Activated CD4-positive, alpha-beta T cell treated with anti-CD3 and anti-CD28 coated beads, Interleukin-2, amount 10 ng/mL, durations not matched to agents 24 days and 14 days (primary cell): ENCODE measurements at regions not wholly inside any gene's neighbourhood (a gene's known extent, or its start where the extent isn't known, plus 50 kb on each side); places are given as distances from the start of the nearest gene placed in this dataset.

ENCODE experiments used
- DNase-seq: peaks from one replicate; pipeline ENCODE4 v3.0.0; 2022
- H3K27ac Mint-ChIP-seq: one replicate; pipeline ENCODE4 v1.8.0; 2022; ENCODE audit warnings: mild to moderate bottlenecking, mixed read lengths
- H3K27me3 Mint-ChIP-seq: one replicate; pipeline ENCODE4 v1.8.0; 2022; ENCODE audit warnings: mixed read lengths
- H3K36me3 Mint-ChIP-seq: one replicate; pipeline ENCODE4 v1.8.0; 2022; ENCODE audit warnings: low read depth, mild to moderate bottlenecking, mixed read lengths
- H3K4me1 Mint-ChIP-seq: one replicate; pipeline ENCODE4 v1.8.0; 2021; ENCODE audit warnings: mixed read lengths
- H3K4me3 Mint-ChIP-seq: one replicate; pipeline ENCODE4 v1.8.0; 2022; ENCODE audit warnings: mild to moderate bottlenecking, moderate library complexity, mixed read lengths
- H3K9me3 Mint-ChIP-seq: one replicate; pipeline ENCODE4 v1.8.0; 2021; ENCODE audit warnings: mixed read lengths
- intact Hi-C: fragments of 100-400 bp; cut with micrococcal nuclease; formaldehyde crosslinking; loops from one replicate; pipeline ENCODE4 v1.15.1; 2023

DNA sequence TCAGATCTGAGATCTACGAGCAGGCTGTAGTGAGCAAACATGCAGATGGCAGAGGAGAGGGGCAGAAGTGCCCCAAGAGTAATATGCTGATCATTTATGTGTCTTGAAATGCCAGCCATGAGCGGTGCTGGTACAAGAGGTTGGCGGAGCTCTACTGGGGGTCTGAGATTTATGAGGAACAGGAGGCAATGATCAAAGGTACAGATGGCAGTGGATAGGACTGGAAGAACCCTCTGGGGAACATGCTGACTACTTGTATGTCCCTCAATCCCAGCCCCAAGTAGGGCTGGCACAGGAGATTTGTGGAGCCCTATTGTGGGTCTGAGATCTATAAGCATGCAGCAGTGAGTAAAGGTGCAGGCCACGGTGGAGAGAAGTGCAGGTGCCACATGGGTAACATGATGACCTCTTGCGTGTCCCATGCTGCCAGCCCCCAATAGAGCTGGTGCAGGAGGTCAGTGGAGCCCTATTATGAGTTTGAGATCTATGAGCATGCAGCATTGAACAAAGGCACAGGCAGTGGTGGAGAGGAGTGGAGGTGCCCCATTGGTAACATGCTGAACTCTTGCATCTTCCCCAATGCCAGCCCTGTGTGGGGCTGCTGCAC, 97.2 kb upstream of the ZNF678 start:
- H3K9me3 Mint-ChIP-seq, result no peaks in the 10 kb centered on the region
- no peak overlapping the region for H3K4me3 Mint-ChIP-seq
- H3K27ac Mint-ChIP-seq, result no peak overlapping the region
- no peaks in the 10 kb centered on the region for H3K36me3 Mint-ChIP-seq
- DNase-seq, result no peak
- intact Hi-C loops, result no loop called here
- H3K27me3 Mint-ChIP-seq, result no peaks in the 10 kb centered on the region
- no peaks in the 10 kb centered on the region for H3K4me1 Mint-ChIP-seq

DNA sequence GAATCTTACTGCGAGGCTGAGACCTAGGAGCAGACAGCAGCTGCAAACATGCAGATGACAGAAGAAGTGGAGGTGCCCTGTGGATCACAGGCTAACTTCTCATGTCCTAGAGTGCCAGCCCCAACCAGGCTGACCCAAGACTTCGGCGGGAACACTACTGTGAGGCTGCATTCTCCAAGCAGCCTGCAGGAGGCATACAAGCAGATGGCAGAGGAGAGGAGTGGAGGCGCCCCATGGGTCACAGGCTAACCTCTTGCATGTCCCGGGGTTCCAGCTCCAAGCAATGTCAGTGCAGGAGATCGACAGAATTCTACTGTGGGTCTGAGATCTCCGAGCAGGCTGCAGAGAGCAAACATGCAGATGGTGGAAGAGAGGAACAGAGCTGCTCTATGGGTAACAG, 98.1 kb upstream of the ZNF678 start:
- Mint-ChIP-seq H3K27ac (no peak overlapping the region), H3K27me3 (no peaks in the 10 kb centered on the region), H3K9me3 (no peaks in the 10 kb centered on the region), H3K4me1 (no peaks in the 10 kb centered on the region), H3K36me3 (no peaks in the 10 kb centered on the region), H3K4me3 (no peak overlapping the region)
- intact Hi-C loops, result no loop called here
- DNase-seq, result no peak

DNA sequence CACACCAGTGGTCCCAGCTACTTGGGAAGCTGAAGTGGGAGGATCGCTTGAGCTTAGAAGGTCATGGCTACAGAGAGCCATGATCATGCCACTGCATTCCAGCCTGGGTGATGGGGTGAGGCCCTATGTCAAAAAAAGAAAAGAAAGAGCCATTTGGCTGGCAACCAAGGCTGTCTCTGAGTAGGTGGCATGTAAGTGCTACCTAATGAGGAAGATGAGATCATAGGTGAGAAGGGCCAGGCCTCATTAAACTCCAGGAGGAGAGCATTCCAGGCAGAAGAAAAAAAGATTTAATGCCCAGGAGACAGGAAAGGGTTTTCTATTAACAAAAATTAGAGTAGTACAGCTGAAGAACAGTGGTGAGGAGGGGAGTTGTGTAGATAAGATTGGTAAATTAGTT, 103.4 kb upstream of the ZNF678 start:
- peaks cover 6% of the 10 kb centered on the region for H3K27me3 Mint-ChIP-seq
- no peak overlapping the region for H3K27ac Mint-ChIP-seq
- no peak overlapping the region for H3K4me3 Mint-ChIP-seq
- no peaks in the 10 kb centered on the region for H3K9me3 Mint-ChIP-seq
- H3K4me1 Mint-ChIP-seq, result no peaks in the 10 kb centered on the region
- intact Hi-C loops, result no loop called here
- H3K36me3 Mint-ChIP-seq, result no peaks in the 10 kb centered on the region
- DNase-seq, result no peak

DNA sequence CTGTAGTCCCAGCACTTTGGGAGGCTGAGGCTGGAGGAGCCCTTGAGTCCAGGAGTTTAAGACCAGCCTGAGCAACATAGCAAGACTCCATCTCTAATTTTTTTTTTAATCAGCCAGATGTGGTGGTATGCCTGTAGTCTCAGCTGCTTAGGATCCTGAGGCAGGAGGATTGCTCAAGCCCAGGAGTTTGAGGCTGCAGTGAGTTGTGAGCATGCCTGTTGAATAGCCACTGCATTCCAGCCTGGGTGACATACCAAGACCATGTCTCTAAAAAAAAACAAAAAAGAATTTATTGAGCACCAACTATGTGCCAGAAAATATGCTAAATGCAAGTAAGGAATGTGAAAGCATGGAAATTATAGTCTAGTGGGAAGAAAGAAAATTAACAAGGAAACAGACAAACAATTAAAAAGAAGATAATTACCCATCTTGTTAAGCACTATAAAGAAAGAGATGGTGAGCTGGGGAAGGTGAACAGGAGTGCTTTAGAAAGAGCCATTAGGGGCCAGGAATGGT, 104.0 kb upstream of the ZNF678 start:
- intact Hi-C loops, result no loop called here
- no peaks in the 10 kb centered on the region for H3K4me1 Mint-ChIP-seq

DNA sequence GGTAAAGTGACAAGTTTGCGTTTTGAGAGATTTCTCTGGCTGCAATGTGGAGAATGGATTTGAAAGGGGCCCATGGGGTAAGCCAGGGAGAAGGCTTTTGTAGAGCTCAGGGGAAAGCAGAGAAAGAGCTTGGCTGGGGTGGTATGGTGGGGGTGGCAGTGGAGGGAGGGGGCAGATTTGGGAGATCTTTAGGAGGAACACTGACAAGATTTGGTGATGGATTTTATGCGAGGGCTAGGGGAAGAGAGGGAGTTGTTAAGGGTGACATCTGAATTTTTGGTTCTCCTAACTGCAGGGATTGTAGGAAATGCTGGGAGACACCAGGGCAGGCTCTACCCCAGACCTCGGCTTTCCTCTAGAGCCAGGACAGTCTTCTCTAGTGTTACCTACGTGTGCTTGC, 108.7 kb upstream of the ZNF678 start:
- no peak overlapping the region for H3K27ac Mint-ChIP-seq
- H3K9me3 Mint-ChIP-seq, result no peaks in the 10 kb centered on the region
- DNase-seq, result no peak

More for the DNA sequence above, 104.0 kb upstream of the ZNF678 start:
- Mint-ChIP-seq H3K4me3 (no peak overlapping the region), H3K36me3 (no peaks in the 10 kb centered on the region), H3K9me3 (no peaks in the 10 kb centered on the region), H3K27ac (no peak overlapping the region), H3K27me3 (peaks cover 9% of the 10 kb centered on the region)
- DNase-seq, result no peak

DNA sequence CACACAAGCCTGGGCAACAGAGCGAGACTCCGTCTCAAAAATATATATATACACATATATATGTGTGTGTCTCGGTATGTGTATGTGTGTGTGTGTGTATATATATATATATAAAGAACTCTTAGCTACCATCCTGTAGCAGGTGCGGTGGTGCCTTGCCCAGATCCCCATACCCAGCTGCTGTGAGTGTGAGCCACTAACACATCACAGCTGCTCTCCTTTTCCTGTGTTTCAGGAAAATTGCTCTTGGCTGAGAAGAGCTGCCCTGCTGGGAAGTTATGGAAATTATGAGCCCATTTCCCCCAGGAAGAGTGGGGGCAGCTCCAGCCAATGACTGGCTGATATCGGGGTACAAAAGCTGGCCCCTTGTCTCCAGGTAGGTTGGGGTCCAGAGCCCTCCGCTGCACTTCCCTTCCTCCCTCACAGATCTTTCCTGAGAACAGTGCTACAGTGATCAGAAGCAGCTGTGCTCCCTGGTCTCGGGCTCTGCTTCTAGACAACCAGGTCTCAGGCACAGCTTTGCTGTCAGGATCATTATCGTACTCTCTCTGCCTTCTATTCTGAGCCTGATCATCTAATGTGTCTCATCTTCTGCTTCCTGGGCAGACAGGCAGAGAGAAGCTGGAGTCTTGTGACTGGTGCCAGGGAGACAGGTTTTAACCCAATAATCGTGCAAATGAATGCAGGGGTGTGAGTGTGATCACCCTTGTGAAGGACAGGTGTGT, 109.6 kb upstream of the ZNF678 start:
- Mint-ChIP-seq H3K27me3 (peaks cover 11% of the 10 kb centered on the region), H3K4me1 (no peaks in the 10 kb centered on the region), H3K36me3 (no peaks in the 10 kb centered on the region), H3K4me3 (no peak overlapping the region), H3K9me3 (no peaks in the 10 kb centered on the region), H3K27ac (no peak overlapping the region)
- intact Hi-C loops, result no loop called here
- no peak for DNase-seq

More for the DNA sequence above, 108.7 kb upstream of the ZNF678 start:
- Mint-ChIP-seq H3K4me1 (no peaks in the 10 kb centered on the region), H3K36me3 (no peaks in the 10 kb centered on the region), H3K27me3 (peaks cover 11% of the 10 kb centered on the region), H3K4me3 (no peak overlapping the region)
- intact Hi-C loops, result no loop called here

DNA sequence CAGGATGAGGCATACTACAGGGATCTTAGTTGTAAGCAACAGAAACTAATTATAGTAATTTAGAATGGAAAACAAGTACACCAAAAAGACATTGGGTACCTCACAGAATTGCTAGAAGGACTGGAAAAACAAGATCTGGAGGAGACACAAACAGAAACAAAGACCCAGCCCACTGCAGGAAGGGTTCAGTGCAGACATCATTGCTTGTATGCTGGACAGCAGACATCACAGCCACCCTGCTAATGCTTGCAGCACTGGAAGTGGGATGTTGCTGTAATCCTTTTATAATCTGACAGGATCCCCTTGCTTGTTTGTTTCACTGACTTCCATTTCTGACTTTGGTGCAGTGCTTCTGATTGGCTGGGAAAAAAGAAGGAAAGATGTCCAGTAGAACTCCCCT, 111.4 kb upstream of the ZNF678 start:
- H3K27ac Mint-ChIP-seq, result no peak overlapping the region
- no peaks in the 10 kb centered on the region for H3K4me1 Mint-ChIP-seq
- DNase-seq, result no peak
- H3K9me3 Mint-ChIP-seq, result no peaks in the 10 kb centered on the region
- H3K4me3 Mint-ChIP-seq, result no peak overlapping the region
- intact Hi-C loops, result no loop called here
- no peaks in the 10 kb centered on the region for H3K36me3 Mint-ChIP-seq
- peaks cover 8% of the 10 kb centered on the region for H3K27me3 Mint-ChIP-seq

DNA sequence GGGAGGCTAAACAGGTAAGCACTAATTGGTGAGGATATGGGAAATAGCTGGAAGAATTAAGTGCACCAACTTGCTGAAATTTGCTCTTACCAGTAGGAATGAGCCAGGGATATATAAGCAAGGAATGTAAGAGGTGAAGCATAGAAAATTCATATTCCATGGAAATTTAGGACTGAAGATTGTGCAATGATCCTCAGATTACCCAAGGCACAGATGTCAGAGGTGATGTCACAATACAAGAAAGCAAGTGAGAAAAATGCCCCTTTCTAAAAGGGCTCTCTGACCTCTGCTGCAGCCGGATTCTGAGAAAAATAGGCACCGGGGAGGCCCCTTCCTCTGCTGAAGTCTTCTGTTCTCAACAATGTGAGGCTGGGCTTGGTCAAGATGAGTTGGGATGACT, 112.3 kb upstream of the ZNF678 start:
- H3K4me1 Mint-ChIP-seq, result no peaks in the 10 kb centered on the region
- DNase-seq, result no peak
- H3K27me3 Mint-ChIP-seq, result peaks cover 8% of the 10 kb centered on the region
- no peak overlapping the region for H3K4me3 Mint-ChIP-seq
- intact Hi-C loops, result no loop called here
- H3K36me3 Mint-ChIP-seq, result no peaks in the 10 kb centered on the region
- no peak overlapping the region for H3K27ac Mint-ChIP-seq
- no peaks in the 10 kb centered on the region for H3K9me3 Mint-ChIP-seq

DNA sequence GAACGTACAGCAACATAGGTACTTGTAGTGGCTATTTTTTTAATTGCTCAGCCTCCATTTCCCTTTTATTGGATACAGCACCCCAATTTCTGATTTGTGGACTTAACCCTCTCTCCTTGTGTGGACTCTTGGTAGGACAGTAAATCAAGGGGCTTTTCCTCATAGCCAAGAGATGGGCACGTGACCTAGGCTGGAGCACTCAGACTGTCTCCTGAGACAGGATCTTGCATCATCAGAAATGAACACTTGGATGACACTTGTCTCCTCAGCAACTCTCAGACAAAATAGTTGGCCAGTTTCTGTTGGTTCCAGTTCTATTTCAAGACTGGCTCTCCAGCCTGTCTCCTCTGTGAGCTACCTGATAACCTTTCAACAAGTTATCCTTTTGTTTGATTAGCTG, 112.9 kb upstream of the ZNF678 start:
- Mint-ChIP-seq H3K27ac (no peak overlapping the region), H3K9me3 (no peaks in the 10 kb centered on the region), H3K36me3 (no peaks in the 10 kb centered on the region), H3K4me3 (no peak overlapping the region), H3K4me1 (no peaks in the 10 kb centered on the region), H3K27me3 (peaks cover 8% of the 10 kb centered on the region)
- no peak for DNase-seq
- intact Hi-C loops, result no loop called here

DNA sequence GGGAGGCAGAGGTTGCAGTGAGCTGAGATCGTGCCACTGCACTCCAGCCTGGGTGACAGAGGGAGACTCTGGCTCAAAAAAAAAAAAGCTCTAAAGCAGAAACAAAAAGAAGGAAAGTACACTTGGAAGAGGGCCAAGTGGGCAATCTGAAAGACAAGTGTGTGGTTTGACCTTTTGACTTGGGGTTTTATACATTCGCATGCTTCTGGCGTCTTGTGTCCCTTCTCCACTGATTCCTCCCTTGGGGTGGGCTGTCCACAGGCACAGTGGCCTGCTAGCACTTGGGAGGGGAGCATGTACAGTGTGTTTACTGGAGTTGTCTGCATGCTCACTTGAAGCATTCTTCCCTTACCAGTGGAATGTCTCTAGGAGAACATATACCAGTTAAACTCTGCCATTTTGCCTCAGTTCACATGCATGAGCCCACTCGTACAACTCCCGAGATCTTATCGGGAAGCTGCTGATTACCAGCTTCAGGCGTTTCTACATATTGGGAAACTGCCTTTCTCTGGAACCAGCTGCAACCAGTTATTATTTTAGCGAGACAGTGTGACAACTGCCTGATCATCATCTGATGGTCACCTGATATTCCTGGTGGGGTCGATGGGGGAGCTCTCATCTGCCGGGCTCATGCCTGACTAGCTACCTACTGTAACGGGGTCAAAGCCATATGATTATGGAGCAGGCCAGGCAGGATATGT, 113.5 kb upstream of the ZNF678 start:
- DNase-seq, result no peak
- no peaks in the 10 kb centered on the region for H3K4me1 Mint-ChIP-seq
- H3K36me3 Mint-ChIP-seq, result no peaks in the 10 kb centered on the region
- intact Hi-C loops, result no loop called here
- H3K4me3 Mint-ChIP-seq, result no peak overlapping the region
- no peak overlapping the region for H3K27ac Mint-ChIP-seq
- peaks cover 7% of the 10 kb centered on the region for H3K27me3 Mint-ChIP-seq
- H3K9me3 Mint-ChIP-seq, result no peaks in the 10 kb centered on the region

DNA sequence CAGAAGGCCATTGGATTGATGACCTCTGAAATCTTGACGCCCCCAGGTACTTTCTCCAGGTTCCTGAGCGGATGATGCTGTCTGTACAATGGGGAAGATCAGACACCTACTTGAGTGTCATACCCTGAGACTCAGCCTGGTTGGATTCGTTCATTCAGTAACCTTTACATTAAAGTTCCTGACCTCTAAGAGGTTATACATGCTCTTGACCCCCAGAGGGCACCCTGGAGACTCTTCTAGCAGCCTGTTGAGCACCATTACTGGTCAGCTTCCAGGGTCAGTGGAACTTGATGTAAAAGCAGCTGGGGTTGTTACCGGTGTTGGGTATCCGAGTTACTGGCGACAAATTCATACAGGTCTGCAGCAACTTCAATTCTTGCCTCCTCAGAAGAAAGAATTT, 114.3 kb upstream of the ZNF678 start:
- intact Hi-C loops, result no loop called here
- no peak overlapping the region for H3K27ac Mint-ChIP-seq
- H3K27me3 Mint-ChIP-seq, result peaks cover 2% of the 10 kb centered on the region
- H3K9me3 Mint-ChIP-seq, result no peaks in the 10 kb centered on the region
- no peak overlapping the region for H3K4me3 Mint-ChIP-seq
- H3K4me1 Mint-ChIP-seq, result no peaks in the 10 kb centered on the region
- peak; percentile 70 for DNase-seq
- H3K36me3 Mint-ChIP-seq, result no peaks in the 10 kb centered on the region

DNA sequence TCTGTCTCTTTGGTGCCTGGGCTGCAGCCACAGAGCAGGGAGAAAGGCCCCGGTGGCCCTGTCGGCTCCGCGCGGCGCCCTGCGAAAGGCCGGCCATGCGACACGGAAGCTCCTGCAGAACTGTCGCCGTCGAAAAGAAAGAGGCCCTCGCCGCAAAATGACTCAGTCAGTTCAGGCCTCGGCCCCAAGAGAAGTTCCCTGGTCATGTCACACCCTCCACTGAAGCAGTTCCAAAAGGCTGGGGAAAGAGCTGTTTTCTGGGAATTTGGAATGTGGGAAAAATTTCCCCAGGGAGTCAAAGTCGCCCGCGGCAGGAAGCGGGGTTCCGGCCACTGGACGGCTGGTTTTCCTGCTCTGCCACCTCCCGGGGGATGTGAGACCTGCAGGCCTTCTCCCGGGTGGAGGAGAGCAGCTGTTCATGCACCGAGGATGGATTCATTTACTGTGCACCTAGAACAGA, 115.8 kb upstream of the ZNF678 start:
- no peak for DNase-seq
- H3K36me3 Mint-ChIP-seq, result no peaks in the 10 kb centered on the region
- H3K27me3 Mint-ChIP-seq, result peaks cover 2% of the 10 kb centered on the region
- H3K9me3 Mint-ChIP-seq, result no peaks in the 10 kb centered on the region
- intact Hi-C loops, result no loop called here
- H3K4me3 Mint-ChIP-seq, result no peak overlapping the region
- H3K4me1 Mint-ChIP-seq, result no peaks in the 10 kb centered on the region
- H3K27ac Mint-ChIP-seq, result no peak overlapping the region

DNA sequence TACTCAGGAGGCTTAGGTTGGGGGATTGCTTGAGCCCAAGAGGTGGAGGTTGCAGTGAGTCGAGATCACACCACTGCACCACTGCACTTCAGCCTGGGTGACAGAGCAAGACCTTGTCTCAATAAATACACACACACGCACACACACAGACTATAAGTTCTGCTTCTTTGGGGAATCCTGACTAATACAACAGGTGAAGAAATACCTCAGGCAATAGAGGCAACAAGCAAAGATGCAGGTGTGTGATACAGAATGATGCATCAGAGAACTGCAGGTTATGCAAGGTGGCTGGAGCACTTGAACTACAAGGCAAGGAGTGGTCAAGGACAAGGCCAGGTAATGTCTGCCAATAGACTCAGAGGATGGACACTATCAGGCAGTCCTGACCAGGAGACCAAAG, 117.6 kb upstream of the ZNF678 start:
- no peaks in the 10 kb centered on the region for H3K9me3 Mint-ChIP-seq
- H3K4me3 Mint-ChIP-seq, result no peak overlapping the region
- H3K36me3 Mint-ChIP-seq, result no peaks in the 10 kb centered on the region
- no peaks in the 10 kb centered on the region for H3K4me1 Mint-ChIP-seq
- no peak for DNase-seq
- intact Hi-C loops, result no loop called here
- no peak overlapping the region for H3K27ac Mint-ChIP-seq
- H3K27me3 Mint-ChIP-seq, result peaks cover 2% of the 10 kb centered on the region

DNA sequence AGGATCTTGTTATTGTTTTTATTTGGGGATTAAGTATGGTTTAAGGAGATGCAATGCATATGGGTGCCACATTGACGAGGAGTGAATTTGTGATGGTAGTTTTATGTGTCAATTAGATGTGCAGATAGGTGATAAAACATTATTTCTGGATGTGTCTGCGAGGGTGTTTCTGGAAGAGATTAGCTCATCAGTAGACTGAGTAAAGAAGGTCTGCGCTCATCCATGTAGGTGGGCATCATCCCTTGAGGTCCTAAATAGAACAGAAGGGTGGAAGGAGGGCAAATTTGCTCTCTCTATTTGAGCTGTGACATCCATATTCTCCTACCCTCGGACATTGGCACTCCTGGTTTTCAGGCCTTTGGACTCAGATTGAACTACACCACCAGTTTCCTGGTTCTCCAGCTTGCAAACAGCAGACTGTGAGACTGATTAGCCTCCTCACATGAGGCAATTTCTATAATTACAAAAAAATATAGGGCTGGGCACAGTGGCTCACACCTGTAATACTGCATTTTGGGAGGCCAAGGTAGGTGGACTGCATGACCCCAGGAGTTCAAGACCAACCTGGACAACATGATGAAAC, 118.2 kb upstream of the ZNF678 start:
- H3K4me1 Mint-ChIP-seq, result no peaks in the 10 kb centered on the region
- H3K9me3 Mint-ChIP-seq, result no peaks in the 10 kb centered on the region
- H3K36me3 Mint-ChIP-seq, result no peaks in the 10 kb centered on the region
- intact Hi-C loops, result no loop called here
- peaks cover 2% of the 10 kb centered on the region for H3K27me3 Mint-ChIP-seq
- H3K27ac Mint-ChIP-seq, result no peak overlapping the region
- no peak for DNase-seq
- no peak overlapping the region for H3K4me3 Mint-ChIP-seq
